HG02623 (cell line): ENCODE measurements at regions not wholly inside any gene's neighbourhood (a gene's known extent, or its start where the extent isn't known, plus 50 kb on each side); places are given as distances from the start of the nearest gene placed in this dataset.

Experiments used
- ATAC-seq: cut with Tn5 transposase; IDR thresholded peaks from one replicate; pipeline ENCODE4 v1.9.1; 2021; ENCODE audit warnings: moderate library complexity; ENCODE audit not compliant: unreplicated experiment

DNA sequence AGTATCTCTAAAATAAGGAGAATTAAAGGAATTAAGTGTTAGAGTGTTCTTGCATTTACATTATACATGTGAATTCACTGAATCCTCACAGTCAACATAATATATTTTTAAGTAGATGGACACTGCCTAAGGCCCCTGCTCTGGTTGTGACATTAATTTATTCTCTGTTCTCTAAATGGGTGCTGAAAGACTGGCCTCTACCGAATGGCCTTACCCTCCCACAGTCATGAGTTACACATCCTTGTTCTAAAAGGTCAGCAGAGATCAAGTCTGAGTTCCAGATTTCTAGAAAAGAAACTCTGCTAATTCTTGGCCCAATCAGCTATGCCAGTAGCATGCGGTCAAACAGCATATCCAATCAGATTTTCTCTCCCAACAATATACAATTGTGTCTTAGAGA, 193.2 kb downstream of the TM2D1 start:
- ATAC-seq: no peak

DNA sequence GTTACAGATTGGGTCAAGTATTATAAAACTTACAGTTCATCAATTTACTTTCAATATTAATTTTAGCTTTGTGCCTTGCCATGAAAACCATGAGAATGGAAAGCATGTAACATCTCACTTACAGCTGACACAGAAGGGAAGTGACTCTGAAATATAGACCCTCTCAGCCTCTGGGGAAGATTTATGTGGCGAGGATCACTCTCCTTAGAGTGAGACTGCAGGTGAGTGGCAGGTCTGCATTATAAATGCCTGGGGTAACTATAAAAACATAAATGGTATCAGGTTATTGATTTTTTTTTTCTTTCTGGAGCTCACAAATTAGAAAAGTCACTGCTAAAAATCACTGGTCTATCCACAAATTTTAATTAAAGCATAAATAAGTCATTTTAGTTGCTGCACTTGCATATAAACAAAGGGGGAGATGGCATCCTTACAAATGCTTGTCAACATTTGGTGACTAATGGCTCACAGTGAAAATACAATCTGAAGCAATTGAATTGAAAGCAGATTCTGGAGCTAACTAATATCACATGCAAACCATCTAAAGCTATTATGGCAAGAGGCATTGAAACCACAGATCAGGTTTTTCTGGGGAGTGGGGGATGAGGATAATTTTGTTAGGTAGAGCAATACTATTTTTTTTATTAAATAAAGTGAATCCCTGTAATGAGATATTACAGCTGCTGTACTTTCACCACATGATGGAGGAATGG, 200.9 kb downstream of the TM2D1 start:
- ATAC-seq: no peak

DNA sequence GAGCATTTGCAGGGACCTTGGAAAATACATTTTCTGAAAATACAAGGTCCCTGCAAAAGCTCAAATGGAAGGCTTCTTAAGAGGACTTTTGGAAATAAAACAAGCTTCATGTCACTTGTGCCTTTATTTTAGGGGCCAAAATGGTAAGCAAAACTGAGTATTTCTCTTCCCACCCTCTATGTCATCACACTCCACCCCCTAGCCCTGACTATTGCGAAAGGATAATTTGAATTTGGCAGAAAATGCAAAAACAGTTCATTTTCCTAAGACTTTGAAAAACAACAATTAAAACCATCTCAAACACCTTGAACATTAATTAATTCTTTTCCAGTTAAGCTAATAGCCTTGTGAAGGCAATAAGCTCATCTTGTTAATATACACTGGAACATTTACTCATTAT, 201.7 kb downstream of the TM2D1 start:
- no peak for ATAC-seq

DNA sequence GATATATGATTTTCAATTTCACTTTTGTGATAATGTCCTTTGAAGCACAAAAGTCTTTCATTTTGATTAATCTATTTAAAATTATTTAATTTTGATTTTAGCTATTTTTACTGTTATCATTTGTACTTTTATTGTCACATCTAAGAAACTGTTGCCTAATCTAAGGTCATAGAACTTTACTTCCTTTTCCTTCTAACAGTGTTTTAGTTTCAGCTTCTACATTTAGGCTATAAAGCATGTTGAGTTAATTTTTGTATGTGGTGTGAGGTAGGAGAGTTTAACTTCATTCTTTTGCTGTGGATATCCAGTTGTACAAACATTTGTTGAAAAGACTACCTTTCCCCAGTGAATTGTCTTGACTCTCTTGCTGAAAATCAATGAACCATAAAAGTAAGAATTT, 204.5 kb downstream of the TM2D1 start:
- no peak for ATAC-seq

DNA sequence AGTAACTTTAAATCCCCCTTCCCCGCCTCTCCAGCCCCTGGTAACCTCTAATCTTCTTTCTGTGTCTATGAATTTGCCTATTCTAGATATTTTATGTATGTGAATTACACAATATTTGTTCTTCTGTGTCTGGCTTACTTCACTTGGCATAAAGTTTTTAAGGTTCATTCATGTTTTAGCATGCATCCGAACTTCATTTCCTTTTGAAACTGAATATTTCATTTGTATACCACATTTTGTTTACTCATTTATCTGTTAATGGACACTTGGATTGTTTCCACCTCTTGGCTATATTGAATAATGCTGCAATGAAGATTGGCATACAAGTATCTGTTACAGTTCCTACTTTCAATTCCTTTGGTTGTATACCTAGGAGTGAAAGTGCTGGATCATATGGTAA, 205.3 kb downstream of the TM2D1 start:
- ATAC-seq: no peak

DNA sequence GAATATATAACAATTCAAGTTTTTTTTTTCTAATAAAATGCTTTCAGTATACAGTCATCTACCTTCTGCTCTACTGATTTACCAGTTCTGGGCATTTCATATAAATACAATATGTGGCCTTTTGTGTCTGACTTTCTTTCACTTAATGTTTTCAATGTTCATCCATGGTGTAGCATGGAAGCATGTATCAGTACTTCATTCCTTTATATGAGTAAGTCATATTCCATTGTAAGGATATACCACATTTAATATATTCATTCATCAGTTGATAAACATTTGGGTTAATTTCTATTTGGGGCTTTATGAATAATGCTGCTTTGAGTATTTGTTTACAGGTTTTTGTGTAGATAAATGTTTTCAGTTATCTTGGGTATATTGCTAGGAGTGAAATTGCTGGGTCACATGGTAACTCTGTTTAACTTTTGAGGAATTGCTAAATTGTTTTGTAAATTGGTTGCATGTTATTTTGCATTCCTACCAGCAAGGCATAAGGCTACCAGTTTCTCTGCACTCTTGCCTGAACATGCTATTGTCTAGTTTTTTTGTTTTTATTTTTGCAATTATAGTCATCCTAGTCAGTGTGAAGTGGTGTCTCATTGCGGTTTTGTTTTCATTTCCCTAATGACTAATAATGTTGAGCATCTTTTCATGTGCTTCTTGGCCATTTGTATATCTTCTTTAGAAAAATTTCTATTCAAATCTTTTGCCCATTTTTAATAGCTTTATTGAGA, 206.1 kb downstream of the TM2D1 start:
- no peak for ATAC-seq

DNA sequence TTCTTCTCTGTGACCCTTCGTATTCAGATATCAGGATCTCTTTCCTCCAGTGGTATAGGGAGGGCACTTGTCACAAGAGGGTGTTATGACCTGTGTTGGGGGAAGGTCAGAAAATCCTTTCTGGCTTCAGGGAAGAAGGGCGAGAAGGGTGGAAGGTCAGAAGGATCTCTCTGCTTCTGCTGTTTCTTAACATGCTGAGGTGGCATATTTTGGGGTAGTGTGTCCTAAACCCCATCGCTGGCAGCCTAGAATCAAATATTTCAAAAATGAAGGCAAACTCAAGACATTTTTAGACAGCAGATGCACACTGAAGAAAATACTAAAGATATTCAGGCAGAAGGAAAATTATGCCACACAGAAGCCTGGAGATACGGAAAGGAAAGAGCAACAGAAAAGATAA, 207.6 kb downstream of the TM2D1 start:
- ATAC-seq: no peak

DNA sequence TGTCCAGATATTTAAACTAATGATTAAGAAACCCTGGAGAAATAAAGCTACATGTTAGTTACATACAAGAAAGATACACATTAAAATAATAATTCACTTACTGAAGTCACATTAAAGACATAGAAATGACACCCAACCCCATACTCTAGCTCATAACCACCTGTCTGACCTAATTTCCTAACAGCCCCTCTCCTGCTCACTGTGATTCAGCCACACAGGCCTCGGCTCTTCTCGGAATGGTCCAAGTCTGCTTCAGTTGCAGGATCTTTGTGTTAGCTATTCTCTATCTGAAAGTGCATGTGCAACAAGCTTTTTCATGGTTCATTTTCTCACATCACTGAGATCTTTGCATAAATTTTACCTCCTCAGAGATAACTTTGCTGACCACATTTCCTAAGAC, 209.8 kb downstream of the TM2D1 start:
- ATAC-seq: no peak
